Heart right ventricle (tissue), 16 donors: ENCODE measurements at regions not wholly inside any gene's neighbourhood (a gene's known extent, or its start where the extent isn't known, plus 50 kb on each side); places are given as distances from the start of the nearest gene placed in this dataset.

Experiments used
- ATAC-seq, 8 donors: fragments of 200-7000 bp; cut with Tn5 transposase; one replicate each; pipeline ENCODE4 v1.9.1; 2020; ENCODE audit warnings: mild to moderate bottlenecking in 8 of 8, moderate library complexity in 8 of 8, moderate number of reproducible peaks in 1 of 8
- DNase-seq, 2 donors: peaks; one replicate each; pipeline ENCODE4 v3.0.0-alpha.2; 2020
- H3K27ac ChIP-seq, 10 donors: fragments of 200-600 bp; sonication (generic) in 2 of 10; one replicate each; pipeline versions ENCODE4 v1.5.0 to v1.8.0; 2020 to 2022; ENCODE audit warnings: mild to moderate bottlenecking in 3 of 10
- H3K27me3 ChIP-seq, 7 donors: fragments of 200-600 bp; one replicate each; pipeline ENCODE4 v1.8.0; 2021 to 2022; ENCODE audit warnings: mild to moderate bottlenecking in 2 of 7
- H3K36me3 ChIP-seq, 9 donors: fragments of 200-600 bp; sonication (generic) in 1 of 9; one replicate each; pipeline versions ENCODE4 v1.5.0 to v1.8.0; 2020 to 2022; ENCODE audit warnings: mild to moderate bottlenecking in 2 of 9
- H3K4me1 ChIP-seq, 9 donors: fragments of 200-600 bp; sonication (generic) in 1 of 9; one replicate each; pipeline versions ENCODE4 v1.5.0 to v1.8.0; 2020 to 2022; ENCODE audit warnings: mild to moderate bottlenecking in 4 of 9
- H3K4me3 ChIP-seq, 10 donors: fragments of 200-600 bp; sonication (generic) in 2 of 10; one replicate each; pipeline versions ENCODE4 v1.5.0 to v1.8.0; 2020 to 2022; ENCODE audit warnings: mild to moderate bottlenecking in 7 of 10, moderate library complexity in 2 of 10
- H3K9me3 ChIP-seq, 11 donors: fragments of 200-600 bp in 10 of 11; sonication (generic) in 2 of 11; one replicate each; pipeline versions ENCODE4 v1.5.0 to v1.8.0; 2013 to 2022; ENCODE audit warnings: mild to moderate bottlenecking in 2 of 11, control low read depth in 1 of 11, moderate library complexity in 1 of 11
- CTCF ChIP-seq, 9 donors: fragments of 200-600 bp; sonication (generic) in 2 of 9; IDR thresholded peaks; one replicate each; pipeline versions ENCODE4 v1.5.0 to v1.8.0; 2021 to 2022; ENCODE audit warnings: antibody characterized with exemption in 9 of 9, mild to moderate bottlenecking in 5 of 9, moderate library complexity in 1 of 9
- WGBS, 2 donors: extraction: QIAGEN DNeasy Blood & Tissue Kit; methylation state at CpG; one replicate each; pipeline ENCODE4 v1.1.7; 2013; ENCODE audit warnings: inconsistent platforms in 1 of 2; 5-methylcytosine and 5-hydroxymethylcytosine counted together
- intact Hi-C, 10 donors: fragments of 100-400 bp; cut with DNase I; formaldehyde crosslinking; loops; one replicate each; pipeline versions ENCODE4 v1.11.1 to v1.14.2; 2022
- donor health status: Arrhythmogenic right ventricular cardiomyopathy.
- donor health status: ischemic (EF 13 %, LVEDD 7.1; RV severe dilation, severe dysfunction).
- donor health status: healthy with polysubstance abuse.
- donor health status: DM: no; HTN: yes; CAD: no.
- donor health status: DM: no; HTN: no; CAD: no.
- donor health status: ischemic (EF 25% LVEDD 6.9; RV normal size, moderate dysfunction).
- donor health status: ischemic (EF 25% LVEDD 5.7; RV mildly dilated, moderate dysfunction).
- donor health status: healthy.
- donor health status: DM: yes; HTN: yes; CAD: no.
- donor health status: Ischemic cardiomyopathy.
- donor health status: ischemic (EF 35%, LVEDD 5.7; RV mildly dilated, moderate dysfunction).
- donor health status: nonischemic (EF 11% LVEDD 7.7; RV severe dilation, severe dysfunction).
- donor health status: DM: yes; HTN: yes; CAD: no.
- donor health status: PGD.
- donor health status: ischemic (EF 29% LVEDD 5.4; RV normal size, mild dysfunction).
- donor health status: nonischemic (EF 23%, LVEDD 6.1; RV moderate dilation, normal function).

- intact Hi-C loops: no loop called here
- no peak for DNase-seq
- H3K36me3 ChIP-seq: no peaks in the 10 kb centered on the region
- no peak overlapping the region for H3K27ac ChIP-seq
- no peaks in the 10 kb centered on the region for H3K27me3 ChIP-seq
- H3K4me1 ChIP-seq: no peaks in the 10 kb centered on the region
- peaks cover 0 to 19% (median 0%) of the 10 kb centered on the region in 11 donors for H3K9me3 ChIP-seq
- 94% methylated on average over 32 of the region's 32 CpGs for WGBS, 2 donors
- no peak for TF ChIP-seq CTCF (IDR thresholded peaks at IDR 0.05)
- no peak for ATAC-seq
- no peak overlapping the region for H3K4me3 ChIP-seq
Observed at GRCh38 chr4:116598155-116598979, 487.0 kb downstream of the TRAM1L1 start.

- no peak for TF ChIP-seq CTCF (IDR thresholded peaks at IDR 0.05)
- Histone ChIP-seq H3K36me3 (no peaks in the 10 kb centered on the region), H3K27me3 (no peaks in the 10 kb centered on the region), H3K27ac (no peak overlapping the region), H3K4me1 (no peaks in the 10 kb centered on the region), H3K4me3 (no peak overlapping the region), H3K9me3 (no peaks in the 10 kb centered on the region)
- DNase-seq (no peak), ATAC-seq (no peak)
- intact Hi-C loops: no loop called here
Observed at GRCh38 chr4:116590648-116591047, 494.7 kb downstream of the TRAM1L1 start.

- intact Hi-C loops: no loop called here
Observed at GRCh38 chr4:116588783-116589182, 496.6 kb downstream of the TRAM1L1 start.

GRCh38 chr4:116585246-116585645 is 500.1 kb downstream of the TRAM1L1 start:
- no peaks in the 10 kb centered on the region for H3K4me1 ChIP-seq
- no peak overlapping the region for H3K4me3 ChIP-seq
- WGBS, 2 donors: 22 to 43% methylated on average over 3 of the region's 3 CpGs
- no peaks in the 10 kb centered on the region for H3K27me3 ChIP-seq
- no peak overlapping the region for H3K27ac ChIP-seq
- no peak for TF ChIP-seq CTCF (IDR thresholded peaks at IDR 0.05)
- intact Hi-C loops: no loop called here
- H3K9me3 ChIP-seq: no peaks in the 10 kb centered on the region
- H3K36me3 ChIP-seq: no peaks in the 10 kb centered on the region
- no peak for ATAC-seq
- no peak for DNase-seq

More at GRCh38 chr4:116588783-116589182, 496.6 kb downstream of the TRAM1L1 start:
- ATAC-seq (no peak), DNase-seq (no peak)
- Histone ChIP-seq H3K4me3 (no peak overlapping the region), H3K27ac (no peak overlapping the region), H3K36me3 (no peaks in the 10 kb centered on the region), H3K9me3 (no peaks in the 10 kb centered on the region), H3K27me3 (no peaks in the 10 kb centered on the region), H3K4me1 (no peaks in the 10 kb centered on the region)
- no peak for TF ChIP-seq CTCF (IDR thresholded peaks at IDR 0.05)
